Cardiac muscle cell (in vitro differentiated cells and primary cell): ENCODE measurements at regions not wholly inside any gene's neighbourhood (a gene's known extent, or its start where the extent isn't known, plus 50 kb on each side); places are given as distances from the start of the nearest gene placed in this dataset.

Source experiments
- DNase-seq, 2 donors: peaks; one replicate each; pipeline versions ENCODE4 v3.0.0 to v3.0.0-alpha.2; 2010 to 2017; ENCODE audit warnings: low read depth in 1 of 2, low spot score in 1 of 2
- H3K27ac ChIP-seq: fragments of 200-600 bp; sonication (generic); 2 replicates; pipeline ENCODE4 v1.5.1; 2016
- H3K27me3 ChIP-seq: fragments of 200-600 bp; sonication (generic); 2 replicates; pipeline ENCODE4 v1.6.0; 2016; ENCODE audit warnings: control low read depth
- H3K36me3 ChIP-seq: fragments of 200-600 bp; sonication (generic); 2 replicates; pipeline ENCODE4 v1.5.1; 2016; ENCODE audit warnings: control low read depth
- H3K4me1 ChIP-seq: fragments of 200-600 bp; sonication (generic); 2 replicates; pipeline ENCODE4 v1.8.1; 2017; ENCODE audit warnings: low read depth, mild to moderate bottlenecking, mixed run types
- H3K4me3 ChIP-seq: fragments of 200-600 bp; sonication (generic); 2 replicates; pipeline ENCODE4 v1.5.1; 2016; ENCODE audit warnings: mild to moderate bottlenecking
- H3K9me3 ChIP-seq: fragments of 200-600 bp; sonication (generic); 2 replicates; pipeline ENCODE4 v1.5.1; 2017; ENCODE audit warnings: low read depth, mild to moderate bottlenecking, control low read depth
- TF ChIP-seq, protein P1 (sequence below): IDR thresholded peaks from 2 replicates; pipeline ENCODE4 v1.5.1; 2012; ENCODE audit warnings: low read depth, mild to moderate bottlenecking, low read length

DNA sequence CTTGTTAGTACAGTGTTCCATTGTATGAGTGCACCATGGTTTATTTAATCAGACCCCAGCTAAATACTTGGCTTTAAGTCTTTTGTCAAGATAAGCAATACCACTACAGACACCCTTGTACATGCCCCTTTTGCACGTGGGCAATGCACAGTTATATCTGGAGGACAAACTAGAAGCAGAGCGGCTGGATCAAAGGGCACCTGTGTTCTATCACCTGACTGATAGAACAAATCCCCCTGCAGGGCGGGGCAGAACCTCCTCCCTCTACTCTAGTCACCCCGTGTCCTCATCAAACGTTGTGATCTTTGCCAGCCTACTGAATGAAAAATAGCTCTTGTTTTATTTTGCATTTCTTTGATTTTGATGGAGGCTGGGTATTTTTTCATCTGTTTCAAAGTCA lies 314.9 kb downstream of the TLE3 start:
- Histone ChIP-seq H3K27ac (no peak overlapping the region), H3K9me3 (no peaks in the 10 kb centered on the region)
- peak in 1 of 2 donors; percentile 61 for DNase-seq

DNA sequence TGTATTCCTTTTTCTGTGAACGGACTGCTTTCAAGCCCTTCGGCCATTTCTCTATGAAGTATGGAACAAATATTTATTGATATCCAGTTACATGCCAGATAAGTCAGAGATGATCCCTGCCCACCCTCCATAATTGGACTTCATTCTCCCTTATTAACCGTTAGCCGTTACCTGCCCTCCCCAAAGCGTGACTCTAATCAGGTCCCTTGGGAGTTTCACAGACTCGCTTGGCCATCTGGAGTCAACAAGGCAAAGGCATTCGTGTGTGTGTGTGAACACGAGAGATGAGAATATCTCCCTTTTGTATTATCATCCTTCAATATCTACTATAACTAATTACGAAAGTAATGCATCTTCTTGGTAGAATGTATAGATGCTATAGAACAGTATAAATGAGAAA lies 314.5 kb downstream of the TLE3 start:
- TF ChIP-seq, protein P1, sequence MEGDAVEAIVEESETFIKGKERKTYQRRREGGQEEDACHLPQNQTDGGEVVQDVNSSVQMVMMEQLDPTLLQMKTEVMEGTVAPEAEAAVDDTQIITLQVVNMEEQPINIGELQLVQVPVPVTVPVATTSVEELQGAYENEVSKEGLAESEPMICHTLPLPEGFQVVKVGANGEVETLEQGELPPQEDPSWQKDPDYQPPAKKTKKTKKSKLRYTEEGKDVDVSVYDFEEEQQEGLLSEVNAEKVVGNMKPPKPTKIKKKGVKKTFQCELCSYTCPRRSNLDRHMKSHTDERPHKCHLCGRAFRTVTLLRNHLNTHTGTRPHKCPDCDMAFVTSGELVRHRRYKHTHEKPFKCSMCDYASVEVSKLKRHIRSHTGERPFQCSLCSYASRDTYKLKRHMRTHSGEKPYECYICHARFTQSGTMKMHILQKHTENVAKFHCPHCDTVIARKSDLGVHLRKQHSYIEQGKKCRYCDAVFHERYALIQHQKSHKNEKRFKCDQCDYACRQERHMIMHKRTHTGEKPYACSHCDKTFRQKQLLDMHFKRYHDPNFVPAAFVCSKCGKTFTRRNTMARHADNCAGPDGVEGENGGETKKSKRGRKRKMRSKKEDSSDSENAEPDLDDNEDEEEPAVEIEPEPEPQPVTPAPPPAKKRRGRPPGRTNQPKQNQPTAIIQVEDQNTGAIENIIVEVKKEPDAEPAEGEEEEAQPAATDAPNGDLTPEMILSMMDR = no peak

More for the DNA sequence above, 314.9 kb downstream of the TLE3 start:
- no peaks in the 10 kb centered on the region for H3K36me3 ChIP-seq
- H3K27me3 ChIP-seq = no peaks in the 10 kb centered on the region
- TF ChIP-seq, protein P1 = no peak
- H3K4me3 ChIP-seq = no peak overlapping the region
- no peaks in the 10 kb centered on the region for H3K4me1 ChIP-seq

DNA sequence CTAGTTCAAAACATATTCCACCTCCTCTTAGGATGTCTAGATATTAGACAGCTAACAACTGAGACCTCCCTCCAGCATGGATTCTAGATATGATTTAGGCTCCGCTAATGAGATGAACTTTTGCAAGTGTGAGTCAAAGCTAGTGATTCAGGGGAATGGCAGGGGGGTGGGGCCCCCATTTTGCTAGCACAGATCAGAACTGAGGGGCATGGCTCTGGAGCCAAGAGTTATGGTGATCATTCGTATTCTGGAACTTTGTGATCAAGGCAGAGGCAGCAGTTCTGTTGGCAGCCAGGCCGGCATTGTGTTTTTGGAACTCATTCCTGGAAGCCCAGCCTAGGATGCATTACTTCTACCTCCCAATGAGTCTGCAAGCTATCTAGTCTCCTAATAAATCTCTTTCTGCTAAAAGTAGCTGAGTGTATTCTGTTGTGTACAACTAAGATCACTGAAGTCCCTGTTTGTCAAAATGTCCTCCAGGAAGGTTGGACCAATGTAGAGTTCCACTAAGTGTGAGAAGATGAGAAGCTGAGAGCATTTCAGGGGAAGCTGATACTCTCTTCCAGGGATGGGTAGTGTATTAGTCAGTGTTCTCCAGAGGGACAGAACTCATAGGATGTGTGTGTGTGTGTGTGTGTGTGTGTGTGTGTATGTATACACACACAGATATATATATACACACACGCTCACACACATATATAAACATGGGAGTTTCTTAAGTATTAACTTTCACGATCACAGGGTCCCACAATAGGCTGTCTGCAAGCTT lies 312.7 kb downstream of the TLE3 start:
- Histone ChIP-seq H3K27ac (no peak overlapping the region), H3K4me1 (no peaks in the 10 kb centered on the region), H3K27me3 (no peaks in the 10 kb centered on the region), H3K9me3 (no peaks in the 10 kb centered on the region), H3K36me3 (no peaks in the 10 kb centered on the region), H3K4me3 (no peak overlapping the region)
- DNase-seq = peak in 1 of 2 donors; percentile 18
- TF ChIP-seq, protein P1 = no peak

More for the DNA sequence above, 314.5 kb downstream of the TLE3 start:
- Histone ChIP-seq H3K27me3 (no peaks in the 10 kb centered on the region), H3K36me3 (no peaks in the 10 kb centered on the region), H3K4me1 (no peaks in the 10 kb centered on the region), H3K27ac (no peak overlapping the region), H3K4me3 (no peak overlapping the region), H3K9me3 (no peaks in the 10 kb centered on the region)
- no peak for DNase-seq

DNA sequence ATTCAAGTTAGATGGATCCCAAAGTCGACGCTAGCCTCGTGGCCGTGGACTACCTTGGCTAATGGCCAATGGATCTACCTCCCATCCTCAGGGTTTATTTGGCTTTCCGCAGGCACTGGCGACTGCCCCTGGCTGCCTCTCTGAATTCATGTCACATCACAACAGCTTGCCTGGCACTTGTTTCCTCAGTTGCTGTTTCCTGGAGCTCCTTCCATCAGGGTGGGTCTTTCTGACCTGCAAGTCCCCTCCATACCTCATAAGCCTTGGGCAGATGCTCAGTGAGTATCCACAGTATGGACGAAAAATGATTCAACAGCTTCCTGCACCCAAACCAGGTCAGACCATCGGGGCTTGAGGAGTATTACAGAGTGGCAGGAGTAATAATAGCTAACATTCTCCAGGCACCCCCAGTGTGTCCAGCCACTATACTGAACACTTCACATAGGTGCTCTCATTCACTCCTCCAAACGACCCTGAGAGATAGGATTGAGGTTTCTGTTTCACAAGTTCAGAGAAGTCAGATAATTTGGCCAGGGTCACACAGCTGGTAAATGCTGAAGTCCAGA lies 311.5 kb downstream of the TLE3 start:
- H3K9me3 ChIP-seq = no peaks in the 10 kb centered on the region
- no peak overlapping the region for H3K4me3 ChIP-seq
- no peaks in the 10 kb centered on the region for H3K4me1 ChIP-seq
- H3K27ac ChIP-seq = no peak overlapping the region
- TF ChIP-seq, protein P1 = no peak
- no peak for DNase-seq
- H3K36me3 ChIP-seq = no peaks in the 10 kb centered on the region
- H3K27me3 ChIP-seq = no peaks in the 10 kb centered on the region

DNA sequence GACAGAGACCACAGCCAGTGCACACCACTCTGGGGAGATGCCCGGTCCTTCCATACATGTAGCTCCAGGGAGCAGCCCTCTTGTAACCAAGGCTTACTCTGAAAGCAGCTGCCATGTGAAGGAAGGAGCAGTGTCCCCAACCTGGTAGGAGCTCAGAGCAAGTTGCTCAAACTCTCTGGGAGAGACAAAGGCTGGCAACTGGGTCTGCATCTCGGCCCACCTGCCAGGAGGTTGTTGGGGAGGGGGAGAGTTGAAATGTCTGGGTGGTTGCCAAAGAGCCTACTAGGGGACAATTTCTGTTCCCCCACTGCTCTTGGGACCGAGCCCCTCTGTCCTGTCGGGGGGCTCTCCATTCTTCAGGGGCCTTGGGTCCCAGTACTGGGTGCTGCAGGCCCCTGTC lies 309.9 kb downstream of the TLE3 start:
- Histone ChIP-seq H3K4me3 (no peak overlapping the region), H3K9me3 (no peaks in the 10 kb centered on the region), H3K27ac (no peak overlapping the region), H3K4me1 (peaks cover 8% of the 10 kb centered on the region), H3K27me3 (no peaks in the 10 kb centered on the region), H3K36me3 (no peaks in the 10 kb centered on the region)
- TF ChIP-seq, protein P1 = no peak
- DNase-seq = no peak
